ENCODE measurements at regions not wholly inside any gene's neighbourhood (a gene's known extent, or its start where the extent isn't known, plus 50 kb on each side); places are given as distances from the start of the nearest gene placed in this dataset.
A peak's percentile ranks its signal among the peaks of the same experiment; 100 is the strongest.
"Not testable (repeated sequence)": the region's sequence is repeated elsewhere in the genome, so short reads cannot be mapped to it uniquely, and the experiment has no call there.

DNA sequence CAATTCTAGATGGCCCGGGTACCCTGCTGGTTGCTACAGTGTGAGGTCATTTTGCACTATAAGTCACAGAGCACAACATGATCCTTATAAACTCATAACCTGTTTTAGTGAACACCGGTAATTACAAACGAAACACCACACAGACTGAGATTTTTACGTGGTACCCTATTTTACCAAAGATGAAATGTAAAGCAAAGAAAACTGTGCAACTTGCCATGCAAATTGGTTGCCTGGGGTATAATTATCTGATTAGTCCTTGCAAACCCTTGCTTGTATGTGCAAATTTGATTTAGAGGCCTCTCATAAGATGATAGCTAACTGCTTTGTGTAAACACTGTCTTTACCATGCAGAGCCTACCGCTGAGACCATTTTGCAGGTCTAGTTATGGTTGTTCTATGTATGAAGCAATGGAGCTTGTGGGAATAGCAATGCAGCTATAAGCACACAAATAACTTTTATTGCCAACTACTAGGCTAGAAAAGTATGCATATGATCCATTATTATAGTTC lies 372.1 kb upstream of the FAR2 start:
- DNase-seq: peak; percentile 34

DNA sequence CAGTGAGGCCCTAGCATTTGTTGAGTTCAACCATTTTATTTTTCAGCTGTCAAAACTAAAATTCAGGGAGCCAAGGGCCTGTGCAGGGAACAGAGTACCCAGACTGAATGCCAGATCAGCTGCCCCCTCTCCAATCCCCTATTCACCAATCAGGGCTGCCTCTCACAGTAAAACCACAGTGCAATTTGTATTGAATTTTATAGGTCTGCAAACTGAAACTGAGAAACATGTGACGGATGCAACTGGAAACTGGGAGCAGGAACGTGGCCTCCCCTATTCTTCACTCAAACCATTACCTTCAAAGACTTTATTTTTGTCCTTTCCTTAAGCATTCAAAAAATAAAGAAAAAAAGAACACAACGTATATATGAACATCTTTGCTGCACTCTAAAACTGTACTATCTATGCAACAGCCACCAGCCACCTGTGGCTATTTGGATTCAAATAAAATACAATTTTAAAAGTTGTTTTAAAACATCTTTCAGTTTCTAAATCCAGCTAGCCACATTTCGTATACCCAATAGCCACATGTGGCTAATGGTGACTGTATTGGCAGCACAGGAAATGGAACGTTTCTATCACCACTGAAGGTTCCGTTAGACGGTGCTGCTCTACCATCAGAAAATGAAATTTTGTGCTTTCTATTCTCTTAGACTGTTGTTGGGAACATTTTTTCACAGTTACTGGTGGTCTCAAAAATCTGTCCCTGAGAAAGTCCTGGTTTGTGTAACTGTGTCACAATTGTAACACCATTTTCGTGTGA lies 371.3 kb upstream of the FAR2 start:
- DNase-seq: no peak

DNA sequence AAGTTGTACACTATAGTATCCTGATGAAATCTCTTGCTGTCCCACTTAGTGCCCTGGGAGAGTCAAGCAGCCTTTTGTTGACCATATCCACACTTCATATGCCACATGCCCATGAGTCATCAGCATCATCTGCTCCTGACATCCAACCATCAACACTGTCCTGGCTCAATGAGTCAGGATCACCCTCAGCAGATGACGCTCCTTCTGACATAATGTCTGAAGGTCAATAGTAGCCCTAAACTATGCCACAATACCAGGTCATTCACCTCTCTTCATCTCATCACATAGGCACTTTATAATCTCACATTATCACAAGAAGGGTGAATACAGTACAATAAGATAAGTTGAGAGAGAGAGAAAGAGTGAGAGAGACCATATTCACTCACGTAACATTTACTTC lies 369.0 kb upstream of the FAR2 start:
- DNase-seq: no peak

DNA sequence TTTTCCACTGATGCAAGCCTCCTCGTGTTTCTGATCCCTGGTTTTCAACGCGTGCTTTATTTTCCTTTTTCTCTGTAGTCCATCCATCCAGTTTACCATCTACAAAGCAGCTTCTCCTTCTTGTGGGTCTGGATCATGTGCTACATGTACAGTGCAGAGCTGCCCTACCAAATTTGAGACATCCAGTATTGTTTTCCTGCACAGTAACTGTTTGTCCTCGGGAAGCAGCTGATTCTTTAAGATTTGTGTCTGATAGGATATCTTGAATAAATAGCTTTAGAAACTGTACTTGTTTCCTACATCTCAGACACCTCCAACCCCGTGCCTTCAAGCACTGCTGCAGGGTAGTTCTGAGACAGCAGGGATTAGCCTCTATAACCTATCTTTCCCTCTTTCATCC lies 368.1 kb upstream of the FAR2 start:
- DNase-seq: no peak

DNA sequence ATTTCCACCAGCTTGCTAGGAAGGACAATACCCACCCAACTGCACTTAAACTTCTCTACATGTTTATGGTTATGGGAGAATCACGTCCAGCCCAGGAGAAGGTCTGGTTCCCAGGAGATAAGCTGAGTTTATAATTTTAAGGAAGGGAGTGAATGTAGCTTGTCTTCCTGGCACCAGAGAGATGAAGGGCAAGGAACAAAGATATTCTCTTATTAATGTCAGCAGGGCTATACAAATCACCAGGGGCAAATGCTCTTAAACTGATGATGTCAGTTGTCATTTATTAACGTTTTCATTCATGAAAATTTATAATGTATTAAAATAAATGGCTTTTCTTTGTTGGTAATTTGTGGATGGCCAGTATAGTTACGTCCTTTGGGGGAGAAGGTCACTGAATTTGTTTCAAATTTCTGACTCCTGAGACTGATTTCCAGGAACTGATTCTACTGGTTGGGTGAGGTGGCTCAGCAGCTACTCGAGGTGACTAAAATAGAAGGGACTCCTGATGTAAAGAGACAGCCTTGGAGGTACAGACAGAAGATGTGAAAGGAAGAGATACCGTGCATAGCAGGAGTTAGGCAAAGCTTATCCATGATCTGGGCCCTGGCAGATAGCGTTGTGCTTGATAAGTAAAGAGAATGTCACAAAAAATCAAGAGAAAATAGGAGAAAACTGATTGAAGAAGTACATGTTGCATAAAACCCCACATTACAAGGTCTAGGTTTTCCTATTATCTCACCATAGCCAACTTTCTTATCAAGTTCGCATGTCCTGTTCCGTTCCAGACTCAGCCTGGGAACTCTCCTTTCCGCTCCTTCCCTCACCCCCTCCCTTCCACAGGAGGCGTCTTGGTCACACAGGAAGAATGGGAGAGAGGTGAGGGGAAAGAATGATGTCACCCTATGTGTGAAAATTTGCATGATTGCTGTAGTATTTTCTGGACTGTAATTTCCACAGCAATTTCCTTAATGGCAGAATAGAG lies 367.1 kb upstream of the FAR2 start:
- DNase-seq: no peak

DNA sequence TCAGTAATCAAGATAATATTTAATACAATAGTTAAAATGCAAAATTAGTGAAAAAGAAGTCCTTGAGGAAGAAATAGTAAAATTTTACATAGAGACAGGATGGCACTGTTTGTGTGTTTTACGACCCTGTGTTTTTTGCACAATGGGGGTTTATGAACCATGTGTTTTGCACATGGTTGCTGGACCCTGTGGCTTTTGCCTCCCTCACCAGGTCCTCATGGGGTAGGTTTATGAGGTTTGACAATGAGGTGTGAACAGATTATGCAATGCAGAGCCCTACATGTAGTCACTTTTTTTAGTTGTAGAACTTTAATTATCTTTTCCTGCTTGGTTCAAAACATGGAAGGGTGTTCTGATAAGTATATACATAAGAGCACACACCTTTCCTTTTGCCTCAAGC lies 366.3 kb upstream of the FAR2 start:
- DNase-seq: no peak

DNA sequence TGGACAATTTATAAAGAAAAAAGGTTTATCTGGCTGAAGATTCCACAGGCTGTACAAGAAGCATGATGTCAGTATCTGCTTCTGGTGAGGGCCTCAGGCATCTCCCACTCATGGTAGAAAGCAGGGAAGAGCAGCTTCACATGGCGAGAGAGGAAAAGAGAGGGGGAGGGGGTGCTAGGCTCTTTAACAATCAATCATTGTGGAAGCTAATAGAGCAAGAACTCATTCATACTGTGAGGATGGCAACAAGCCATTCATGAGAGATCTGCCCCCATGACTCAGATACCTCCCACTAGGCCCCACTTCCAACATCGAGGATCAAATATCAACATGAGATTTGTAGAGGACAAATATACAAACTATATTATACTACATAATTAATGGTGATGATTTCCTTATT lies 361.9 kb upstream of the FAR2 start:
- no peak for DNase-seq

DNA sequence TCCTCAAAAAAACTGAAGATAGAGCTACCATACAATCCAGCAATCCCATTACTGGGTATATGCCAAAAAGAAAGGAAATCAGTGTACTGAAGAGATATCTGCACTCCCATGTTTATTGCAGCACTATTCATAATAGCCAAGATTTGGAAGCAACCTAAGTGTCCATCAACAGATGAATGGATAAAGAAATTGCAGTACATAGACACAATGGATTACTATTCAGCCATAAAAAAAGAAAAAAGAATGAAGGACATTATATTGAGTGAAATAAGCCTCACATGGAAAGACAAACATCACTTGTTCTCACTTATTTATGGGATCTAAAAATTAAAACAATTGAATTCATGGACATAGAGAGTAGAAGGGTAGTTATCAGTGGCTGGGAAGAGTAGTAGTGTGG lies 360.8 kb upstream of the FAR2 start:
- not testable (repeated sequence) for DNase-seq

DNA sequence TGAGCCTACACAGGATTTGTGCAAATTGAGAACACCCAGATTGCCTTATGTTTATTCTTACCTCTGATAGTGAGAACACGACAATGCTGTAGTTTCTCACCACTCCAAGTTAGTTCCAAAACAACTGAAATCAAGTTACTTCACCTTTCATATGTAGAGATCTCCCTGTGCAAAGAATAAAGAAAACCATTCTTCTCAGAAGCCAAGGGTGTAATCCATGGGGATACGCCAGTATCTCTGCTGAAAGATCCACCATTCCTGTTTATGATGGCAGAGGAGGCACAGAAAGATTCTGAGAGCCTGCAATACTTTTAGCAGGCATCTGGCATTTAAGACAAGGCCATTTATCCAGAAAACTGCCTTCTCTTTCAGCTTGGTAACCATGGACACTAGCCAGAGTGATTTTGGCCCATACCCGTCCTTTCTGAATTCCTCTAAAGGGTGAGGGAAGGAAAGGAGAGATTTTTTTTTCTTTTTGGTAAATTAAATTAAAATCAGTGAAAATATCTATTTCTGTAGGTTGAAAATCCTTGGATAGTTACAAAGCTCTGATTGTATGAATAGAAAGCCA lies 355.4 kb upstream of the FAR2 start:
- no peak for DNase-seq

DNA sequence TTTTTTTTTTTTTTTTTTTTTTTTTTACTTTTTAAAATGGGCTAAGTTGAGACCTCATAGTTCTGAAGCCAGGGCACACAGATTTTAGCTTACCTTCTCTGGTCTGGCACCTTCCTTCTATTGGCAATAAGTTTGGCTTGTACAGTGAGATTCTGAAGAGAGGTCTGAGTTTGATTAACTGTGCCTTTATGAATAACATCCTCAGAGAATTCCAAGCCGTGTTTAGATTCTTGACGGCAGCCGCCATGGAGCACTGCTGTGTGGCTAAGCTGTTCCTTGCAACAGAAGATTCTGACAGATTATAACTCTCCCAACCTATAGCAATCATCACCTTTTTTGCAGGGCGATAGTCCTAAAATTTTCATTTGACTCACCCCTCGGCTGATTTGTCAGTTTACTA lies 354.9 kb upstream of the FAR2 start:
- DNase-seq: no peak

DNA sequence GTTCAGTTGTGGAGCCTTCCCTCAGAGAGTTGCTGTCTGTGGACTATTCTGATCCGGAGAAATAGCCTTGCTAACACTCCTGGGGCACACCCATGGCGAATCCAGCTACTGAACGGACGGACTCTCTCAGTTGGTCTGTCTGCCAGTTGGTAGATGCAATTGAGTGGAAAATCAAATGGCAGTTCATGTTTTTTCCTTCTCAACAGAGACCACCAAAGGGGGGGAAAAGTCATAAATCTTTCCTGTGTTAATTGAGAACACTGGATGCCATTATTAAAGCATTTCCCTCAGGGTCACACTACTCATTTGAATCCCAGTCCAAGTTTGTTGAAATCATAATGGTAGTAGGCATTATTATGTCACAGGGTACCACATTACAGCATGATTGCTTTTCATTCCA lies 354.3 kb upstream of the FAR2 start:
- no peak for DNase-seq

DNA sequence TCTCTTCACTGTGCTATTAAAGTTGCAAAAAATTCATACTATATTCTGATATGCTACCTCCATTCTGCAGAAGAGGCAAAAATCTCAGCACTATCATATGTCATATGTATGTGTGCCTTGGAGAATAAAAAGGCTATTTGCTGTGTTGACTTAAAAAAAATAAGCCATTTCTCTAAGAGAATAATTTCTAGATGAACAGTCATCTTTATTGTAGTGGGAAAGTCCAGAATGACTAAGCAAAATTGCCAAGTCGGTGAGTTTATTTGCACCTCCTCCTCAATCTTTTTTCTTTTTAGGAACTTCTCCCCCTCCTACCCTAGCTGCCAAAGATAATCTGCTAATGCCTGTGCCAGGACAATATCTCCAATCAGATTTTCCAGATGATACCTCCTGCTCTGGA lies 353.8 kb upstream of the FAR2 start:
- DNase-seq: no peak

DNA sequence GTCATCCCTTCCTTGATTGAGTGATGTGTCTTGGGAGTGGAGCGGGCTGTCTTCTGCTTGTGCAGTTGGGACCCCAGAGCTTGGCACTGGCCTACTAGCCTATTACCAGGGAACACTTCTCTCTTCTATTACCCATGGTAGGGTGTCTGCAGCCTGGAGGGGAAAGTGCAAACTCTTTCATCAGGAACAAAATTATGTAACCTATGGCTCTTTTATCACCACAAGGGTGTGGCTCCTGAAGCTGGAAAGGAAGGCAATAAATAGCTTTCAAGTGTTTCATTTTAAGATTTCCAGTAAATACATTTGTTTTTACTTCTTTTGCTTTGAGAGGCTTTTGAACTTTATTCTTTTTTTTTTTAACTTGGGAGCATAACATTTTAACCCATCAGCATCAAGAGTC lies 349.7 kb upstream of the FAR2 start:
- DNase-seq: no peak

DNA sequence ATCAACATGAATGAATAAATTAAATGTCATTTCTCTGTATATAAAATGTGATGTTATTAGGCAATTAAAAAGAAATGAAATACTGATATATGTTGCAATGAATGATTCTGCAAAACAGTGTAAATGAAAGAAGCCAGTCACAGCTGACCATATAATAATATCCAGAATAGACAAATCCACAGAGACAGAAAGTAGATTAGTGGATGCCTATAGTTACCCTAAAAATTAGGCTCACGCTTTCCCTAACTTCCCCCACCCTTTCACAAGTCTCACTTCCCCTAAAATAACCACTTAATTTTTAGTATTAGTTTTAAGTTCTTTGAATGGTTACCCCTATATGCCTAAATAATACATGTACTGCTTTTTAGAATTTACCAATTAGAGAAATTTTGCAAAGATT lies 348.9 kb upstream of the FAR2 start:
- no peak for DNase-seq

DNA sequence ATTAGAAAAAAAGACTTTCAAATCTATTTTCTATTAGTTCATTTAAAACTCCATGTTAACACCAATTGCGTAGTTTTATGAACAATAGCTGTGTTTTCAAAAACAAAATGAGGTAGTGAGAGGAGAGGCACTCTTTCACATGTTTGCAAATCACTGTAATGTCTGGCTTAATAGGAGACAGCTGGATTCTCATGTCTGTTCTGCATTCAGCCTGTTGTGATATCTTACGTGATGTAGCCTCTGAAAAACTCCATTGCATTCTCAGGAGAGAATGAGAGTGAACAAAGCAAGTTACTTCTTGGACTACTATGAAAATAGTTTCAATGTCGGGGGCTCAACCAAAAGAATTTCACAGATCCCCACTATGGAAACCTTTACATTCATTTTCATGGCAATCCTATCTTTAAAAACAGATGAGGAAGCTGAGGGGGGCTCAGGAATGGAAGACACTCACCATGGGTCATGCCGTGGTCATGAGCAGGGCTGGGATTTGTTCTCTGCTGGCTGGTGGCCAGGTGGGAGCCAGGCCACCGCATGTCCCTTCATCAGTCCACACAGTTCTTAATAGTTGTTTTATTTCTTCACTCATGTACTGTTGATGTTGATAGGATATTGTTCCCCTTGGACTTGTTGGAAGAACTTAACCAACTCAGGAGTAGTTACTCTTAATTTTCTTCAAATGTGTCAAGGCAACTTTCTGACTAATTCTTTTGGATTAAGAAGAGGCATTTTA lies 346.2 kb upstream of the FAR2 start:
- no peak for DNase-seq

DNA sequence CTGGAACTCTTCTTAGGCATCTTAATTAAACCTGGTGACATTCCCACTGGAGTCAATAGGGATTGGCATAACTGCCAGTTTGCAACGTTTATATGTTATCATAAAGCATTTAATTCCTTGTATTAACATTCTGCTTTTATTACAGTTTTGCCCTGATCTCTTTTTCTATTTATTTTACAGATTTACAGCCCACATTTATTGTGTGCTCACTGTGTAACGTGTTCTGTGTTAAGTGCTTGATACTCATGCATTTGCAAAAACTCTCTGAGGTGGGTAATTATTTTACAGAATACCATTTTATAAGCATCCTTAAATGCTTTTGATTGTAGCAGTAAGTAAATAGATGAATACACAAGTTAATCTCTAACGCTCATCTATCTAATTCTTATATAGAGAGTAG lies 341.5 kb upstream of the FAR2 start:
- DNase-seq: no peak

DNA sequence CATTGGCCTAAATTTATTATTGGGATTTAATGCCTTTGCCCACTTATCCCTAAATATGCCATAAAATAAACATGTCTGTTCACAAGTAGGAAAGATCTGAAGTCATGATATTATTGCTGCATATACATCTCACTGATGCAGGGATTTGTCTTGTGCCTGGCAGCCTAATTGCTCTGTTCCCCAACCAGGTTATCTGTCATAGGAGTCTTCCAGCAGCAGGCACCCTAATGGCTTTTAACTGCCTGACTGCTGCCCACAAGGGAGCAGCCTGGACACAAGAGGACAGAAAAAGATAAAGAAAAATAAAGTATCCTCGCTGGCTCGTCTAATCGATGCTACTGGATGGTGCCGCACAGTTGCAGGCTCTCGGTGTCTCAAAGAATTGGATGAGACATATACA lies 337.6 kb upstream of the FAR2 start:
- no peak for DNase-seq

DNA sequence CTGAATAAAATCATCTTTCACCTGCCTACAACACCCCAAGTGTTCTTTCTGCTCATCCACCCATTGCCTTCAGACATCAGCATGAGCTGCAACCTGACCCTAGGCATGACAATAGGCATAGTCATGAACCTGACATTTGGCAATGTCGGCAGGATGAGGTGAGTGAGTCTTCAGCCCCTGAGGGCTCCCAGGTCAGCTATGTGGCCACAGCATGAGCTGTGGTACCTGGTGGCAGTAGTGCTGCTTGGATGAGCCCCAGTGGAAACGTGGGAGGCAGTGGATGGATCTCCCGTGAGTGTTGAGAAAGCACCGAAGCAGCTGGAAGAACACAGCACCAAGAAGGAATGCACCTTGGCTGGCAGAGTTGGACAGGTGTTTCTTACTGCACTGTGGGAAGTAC lies 334.8 kb upstream of the FAR2 start:
- DNase-seq: no peak

DNA sequence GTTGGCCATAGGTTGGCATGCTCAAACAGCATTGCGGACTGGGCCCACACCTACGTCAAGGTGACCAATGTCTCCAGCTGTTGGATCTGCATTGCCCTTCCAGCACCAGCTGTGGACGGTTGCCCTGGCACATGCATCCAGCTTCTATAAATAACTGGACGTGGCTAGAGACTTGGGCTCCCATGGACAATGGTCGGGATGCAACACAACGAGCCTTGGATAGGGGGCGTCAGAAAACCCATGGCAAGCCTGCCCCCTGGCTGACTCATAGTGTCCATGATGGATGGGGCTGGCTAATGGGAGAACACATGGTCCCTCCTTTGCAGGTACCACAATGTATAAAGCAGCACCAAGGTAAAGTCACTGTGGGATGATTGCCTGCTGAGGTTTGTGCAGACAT lies 331.6 kb upstream of the FAR2 start:
- DNase-seq: no peak

DNA sequence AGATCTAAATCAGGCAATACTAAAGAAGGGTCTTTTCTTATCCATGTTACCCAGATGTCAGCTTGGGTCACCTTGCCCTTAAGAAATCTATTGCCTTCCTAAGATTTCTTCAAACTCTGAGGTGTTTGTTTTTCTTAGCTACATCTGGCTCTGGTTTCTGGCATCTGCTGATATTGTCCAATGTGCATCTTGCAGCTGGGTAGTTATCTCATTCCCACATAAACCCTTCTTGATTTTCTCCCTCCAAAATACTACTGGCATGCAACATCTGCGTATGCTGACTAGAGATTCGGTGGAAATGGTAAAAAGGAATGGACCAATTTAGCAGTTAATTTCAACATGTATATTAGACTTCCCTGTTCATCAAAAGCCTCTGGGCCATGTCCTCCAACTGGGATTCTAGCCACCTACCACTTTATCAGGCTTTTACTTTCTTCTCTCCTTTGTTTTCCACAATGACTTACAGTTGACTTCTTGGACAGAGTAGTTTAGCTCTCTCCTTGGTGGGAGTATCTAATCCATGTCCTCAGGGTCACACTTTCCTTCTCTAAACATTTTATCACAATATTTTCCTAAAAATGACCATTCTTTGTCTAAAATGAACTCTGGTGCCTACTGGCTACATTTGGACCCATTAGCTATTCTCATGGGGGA lies 324.8 kb upstream of the FAR2 start:
- no peak for DNase-seq

DNA sequence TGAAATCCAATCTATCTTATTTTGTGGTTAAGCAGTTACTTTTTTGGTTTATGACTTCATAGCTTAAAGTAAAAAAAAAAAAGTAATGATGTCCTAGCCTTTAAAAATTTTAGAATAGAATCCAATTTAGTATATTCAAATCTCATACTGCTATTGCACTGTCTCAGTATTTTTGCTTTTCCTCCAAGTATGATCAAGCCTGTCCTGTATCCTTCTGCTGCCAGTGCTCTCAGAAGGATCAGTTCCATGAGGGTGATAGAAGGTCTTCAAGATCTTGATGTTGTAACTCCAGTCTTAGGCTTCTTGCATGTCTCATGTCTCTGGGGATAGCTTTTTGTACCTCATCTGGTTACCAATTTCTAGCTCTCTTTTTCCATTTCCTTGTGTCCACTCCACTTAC lies 324.2 kb upstream of the FAR2 start:
- DNase-seq: no peak

DNA sequence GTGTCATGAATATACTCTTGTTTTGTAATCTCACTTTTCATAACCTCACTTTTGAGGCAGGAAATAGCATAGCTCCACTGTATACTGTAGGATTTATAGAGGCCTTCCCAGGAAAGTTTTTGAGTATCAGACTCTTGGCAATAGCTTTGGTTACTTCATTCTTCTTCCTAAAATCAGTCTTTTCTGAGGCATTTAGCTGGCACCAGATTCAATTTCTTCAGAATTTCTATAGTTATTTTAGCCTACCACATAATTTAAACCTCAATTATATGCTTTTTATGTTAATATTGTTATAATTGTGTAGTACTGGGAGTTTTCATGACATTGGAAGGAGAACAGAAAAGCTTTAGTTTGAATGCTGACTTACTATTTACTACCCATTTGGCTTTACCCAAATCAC lies 322.3 kb upstream of the FAR2 start:
- DNase-seq: no peak

DNA sequence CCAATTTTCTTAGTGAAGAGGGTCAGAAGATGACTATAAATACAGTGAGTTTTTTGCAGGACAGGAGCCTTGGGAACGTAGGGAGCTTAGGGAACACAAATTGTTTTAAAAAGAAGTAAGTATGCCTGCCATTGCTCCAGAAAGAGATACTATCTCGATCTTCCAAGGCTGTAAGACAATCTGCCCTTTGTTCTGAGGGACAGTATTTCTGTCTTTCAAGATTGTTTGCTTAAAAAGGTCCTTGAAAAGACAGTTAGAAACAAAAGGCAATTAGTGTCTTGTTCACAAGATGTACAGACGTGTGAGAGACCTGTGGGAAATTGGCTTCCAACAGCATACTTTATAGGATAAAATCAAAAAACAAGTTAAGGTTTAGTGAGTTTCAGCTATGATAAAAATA lies 321.2 kb upstream of the FAR2 start:
- no peak for DNase-seq
